Keratinocyte (primary cell): ENCODE measurements at regions not wholly inside any gene's neighbourhood (a gene's known extent, or its start where the extent isn't known, plus 50 kb on each side); places are given as distances from the start of the nearest gene placed in this dataset.

Experiments
- EZH2 ChIP-seq: IDR thresholded peaks from one replicate; pipeline ENCODE4 v1.6.1; 2012; ENCODE audit warnings: inconsistent platforms, mild to moderate bottlenecking, low read length, moderate library complexity
- TF ChIP-seq, protein P1 (sequence below), 3 experiments: IDR thresholded peaks in 1 of 3; conservative IDR thresholded peaks in 1 of 3; optimal IDR thresholded peaks in 1 of 3; 2 replicates in 2 of 3; 3 replicates in 1 of 3; pipeline versions ENCODE3 to v1.5.1; 2011; ENCODE audit warnings: low read length in 3 of 3, mild to moderate bottlenecking in 3 of 3, moderate library complexity in 2 of 3, control low read depth in 1 of 3, inconsistent platforms in 1 of 3; ENCODE audit not compliant: insufficient read depth in 2 of 3; ENCODE audit errors: extremely low read depth in 1 of 3

DNA sequence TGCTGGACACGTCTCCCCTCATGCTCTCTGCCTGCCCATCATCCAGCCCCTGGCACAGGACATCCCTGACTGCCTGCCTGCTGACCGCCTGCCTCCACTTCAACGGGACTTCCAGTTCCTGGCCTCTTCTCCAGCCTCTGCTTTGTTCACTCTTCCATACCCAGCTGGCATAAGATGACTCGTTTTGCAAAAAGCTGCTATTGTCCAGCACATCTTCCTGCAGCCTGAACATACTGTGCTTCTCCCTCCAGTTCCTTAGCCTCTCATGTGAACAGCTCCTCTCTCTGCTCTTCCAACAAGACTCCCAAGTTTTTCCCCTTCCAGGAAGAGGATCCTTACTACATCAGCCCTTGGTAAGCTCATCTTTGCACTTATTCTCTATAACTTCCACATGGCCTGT is 62.4 kb upstream of the SKOR2 start:
- no peak for TF ChIP-seq EZH2
- TF ChIP-seq, protein P1, sequence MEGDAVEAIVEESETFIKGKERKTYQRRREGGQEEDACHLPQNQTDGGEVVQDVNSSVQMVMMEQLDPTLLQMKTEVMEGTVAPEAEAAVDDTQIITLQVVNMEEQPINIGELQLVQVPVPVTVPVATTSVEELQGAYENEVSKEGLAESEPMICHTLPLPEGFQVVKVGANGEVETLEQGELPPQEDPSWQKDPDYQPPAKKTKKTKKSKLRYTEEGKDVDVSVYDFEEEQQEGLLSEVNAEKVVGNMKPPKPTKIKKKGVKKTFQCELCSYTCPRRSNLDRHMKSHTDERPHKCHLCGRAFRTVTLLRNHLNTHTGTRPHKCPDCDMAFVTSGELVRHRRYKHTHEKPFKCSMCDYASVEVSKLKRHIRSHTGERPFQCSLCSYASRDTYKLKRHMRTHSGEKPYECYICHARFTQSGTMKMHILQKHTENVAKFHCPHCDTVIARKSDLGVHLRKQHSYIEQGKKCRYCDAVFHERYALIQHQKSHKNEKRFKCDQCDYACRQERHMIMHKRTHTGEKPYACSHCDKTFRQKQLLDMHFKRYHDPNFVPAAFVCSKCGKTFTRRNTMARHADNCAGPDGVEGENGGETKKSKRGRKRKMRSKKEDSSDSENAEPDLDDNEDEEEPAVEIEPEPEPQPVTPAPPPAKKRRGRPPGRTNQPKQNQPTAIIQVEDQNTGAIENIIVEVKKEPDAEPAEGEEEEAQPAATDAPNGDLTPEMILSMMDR (optimal IDR thresholded peaks at IDR 0.05 in 1 of 3, IDR thresholded peaks at IDR 0.05 in 1 of 3, conservative IDR thresholded peaks at IDR 0.05 in 1 of 3; ENCODE audit: extremely low read depth in 1 of 3, insufficient read depth in 2 of 3, low read length in 3 of 3) = no peak
